Fibroblast of villous mesenchyme (primary cell): ENCODE measurements at regions not wholly inside any gene's neighbourhood (a gene's known extent, or its start where the extent isn't known, plus 50 kb on each side); places are given as distances from the start of the nearest gene placed in this dataset.

Experiments used
- DNase-seq: peaks from one replicate; pipeline ENCODE4 v3.0.0-alpha.2; 2010; ENCODE audit warnings: low read depth
- H3K4me3 ChIP-seq: 2 replicates; pipeline ENCODE4 v1.5.1; 2011; ENCODE audit warnings: low read depth, mild to moderate bottlenecking, low read length
- TF ChIP-seq, protein P1 (sequence below): IDR thresholded peaks from 2 replicates; pipeline ENCODE4 v1.5.1; 2012; ENCODE audit warnings: low read depth, mild to moderate bottlenecking, low read length; ENCODE audit not compliant: insufficient read depth

DNA sequence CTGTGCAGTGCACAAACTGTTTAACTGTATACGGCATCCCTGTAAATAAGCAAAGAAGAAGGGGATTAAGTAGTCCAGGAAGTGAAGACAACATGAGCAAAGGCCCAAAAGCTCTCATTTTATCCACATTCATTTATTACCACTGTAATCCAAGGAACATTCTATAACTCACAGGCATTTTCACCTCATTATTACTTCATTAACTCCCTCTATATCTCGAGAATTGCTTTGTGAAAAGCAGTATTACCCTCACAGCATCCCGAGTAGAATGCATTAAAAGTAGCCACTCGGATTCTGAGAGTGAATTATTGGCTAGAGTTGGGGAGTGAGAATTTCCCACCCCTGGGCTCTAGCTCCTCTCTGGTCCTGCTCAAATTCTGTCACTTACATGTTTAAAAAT is 51.0 kb upstream of the CHCHD3 start:
- no peak overlapping the region for H3K4me3 ChIP-seq
- TF ChIP-seq, protein P1, sequence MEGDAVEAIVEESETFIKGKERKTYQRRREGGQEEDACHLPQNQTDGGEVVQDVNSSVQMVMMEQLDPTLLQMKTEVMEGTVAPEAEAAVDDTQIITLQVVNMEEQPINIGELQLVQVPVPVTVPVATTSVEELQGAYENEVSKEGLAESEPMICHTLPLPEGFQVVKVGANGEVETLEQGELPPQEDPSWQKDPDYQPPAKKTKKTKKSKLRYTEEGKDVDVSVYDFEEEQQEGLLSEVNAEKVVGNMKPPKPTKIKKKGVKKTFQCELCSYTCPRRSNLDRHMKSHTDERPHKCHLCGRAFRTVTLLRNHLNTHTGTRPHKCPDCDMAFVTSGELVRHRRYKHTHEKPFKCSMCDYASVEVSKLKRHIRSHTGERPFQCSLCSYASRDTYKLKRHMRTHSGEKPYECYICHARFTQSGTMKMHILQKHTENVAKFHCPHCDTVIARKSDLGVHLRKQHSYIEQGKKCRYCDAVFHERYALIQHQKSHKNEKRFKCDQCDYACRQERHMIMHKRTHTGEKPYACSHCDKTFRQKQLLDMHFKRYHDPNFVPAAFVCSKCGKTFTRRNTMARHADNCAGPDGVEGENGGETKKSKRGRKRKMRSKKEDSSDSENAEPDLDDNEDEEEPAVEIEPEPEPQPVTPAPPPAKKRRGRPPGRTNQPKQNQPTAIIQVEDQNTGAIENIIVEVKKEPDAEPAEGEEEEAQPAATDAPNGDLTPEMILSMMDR = no peak

DNA sequence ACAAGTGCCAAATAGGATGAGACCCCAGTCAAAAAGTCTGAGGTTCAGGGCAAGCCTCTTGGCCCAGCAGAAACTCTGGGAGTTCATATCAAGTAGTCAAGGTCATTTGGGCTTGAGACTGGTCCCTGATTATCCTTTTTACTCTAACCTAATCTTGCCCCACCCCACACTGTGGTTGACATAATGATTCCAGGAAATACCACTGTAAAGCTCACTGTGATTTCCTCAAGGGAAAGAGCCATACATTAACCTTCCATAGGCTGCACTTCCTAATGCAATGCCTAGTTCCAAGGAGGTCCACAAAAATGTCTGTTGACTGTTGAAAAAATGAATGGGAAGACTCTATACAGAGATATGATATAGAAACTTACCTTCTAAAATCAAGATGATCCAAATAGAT is 52.9 kb upstream of the CHCHD3 start:
- TF ChIP-seq, protein P1 = no peak
- no peak for DNase-seq
- H3K4me3 ChIP-seq = no peak overlapping the region

More for the DNA sequence above, 51.0 kb upstream of the CHCHD3 start:
- no peak for DNase-seq

DNA sequence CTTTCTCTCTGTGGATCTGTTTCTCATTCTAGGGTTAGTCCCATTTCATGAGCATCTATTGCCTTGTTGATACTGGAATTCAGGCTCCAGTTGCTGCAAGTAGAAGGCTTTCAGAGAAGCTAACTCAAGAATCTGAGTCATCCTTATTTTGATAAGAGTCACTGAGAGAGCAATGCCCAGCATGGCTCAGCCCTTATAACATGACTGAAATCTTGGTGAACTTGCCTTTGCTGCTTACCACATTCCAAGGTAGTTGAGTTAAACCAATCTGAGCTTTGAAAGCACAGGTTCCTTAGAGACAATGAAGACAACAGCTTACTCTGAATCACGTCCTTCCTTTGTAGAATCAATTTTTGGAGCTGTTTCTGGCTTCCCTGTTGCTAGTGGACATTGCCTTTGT is 53.6 kb upstream of the CHCHD3 start:
- DNase-seq = no peak
- TF ChIP-seq, protein P1 = no peak
- no peak overlapping the region for H3K4me3 ChIP-seq

DNA sequence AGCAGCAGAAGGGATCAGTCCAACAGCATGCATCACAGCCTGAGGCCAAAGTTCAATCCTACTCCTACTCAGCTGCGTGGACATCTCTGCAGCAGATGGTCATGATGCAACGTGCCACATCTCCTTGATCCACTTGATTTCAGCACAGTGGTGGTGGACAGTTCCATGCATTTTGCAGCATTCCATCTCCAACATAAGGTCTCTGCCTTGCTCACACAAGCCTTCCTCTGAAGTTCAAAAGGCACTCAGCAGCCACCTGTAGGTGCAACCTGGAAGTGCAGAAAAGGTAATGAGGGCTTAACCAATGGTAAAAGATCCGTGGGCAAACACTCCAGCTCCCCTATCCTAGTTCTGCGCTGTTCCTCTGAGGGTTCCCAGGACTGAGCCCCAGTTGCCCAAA is 57.5 kb upstream of the CHCHD3 start:
- H3K4me3 ChIP-seq = no peak overlapping the region
- TF ChIP-seq, protein P1 = peak; percentile 45
- DNase-seq = peak; percentile 62

DNA sequence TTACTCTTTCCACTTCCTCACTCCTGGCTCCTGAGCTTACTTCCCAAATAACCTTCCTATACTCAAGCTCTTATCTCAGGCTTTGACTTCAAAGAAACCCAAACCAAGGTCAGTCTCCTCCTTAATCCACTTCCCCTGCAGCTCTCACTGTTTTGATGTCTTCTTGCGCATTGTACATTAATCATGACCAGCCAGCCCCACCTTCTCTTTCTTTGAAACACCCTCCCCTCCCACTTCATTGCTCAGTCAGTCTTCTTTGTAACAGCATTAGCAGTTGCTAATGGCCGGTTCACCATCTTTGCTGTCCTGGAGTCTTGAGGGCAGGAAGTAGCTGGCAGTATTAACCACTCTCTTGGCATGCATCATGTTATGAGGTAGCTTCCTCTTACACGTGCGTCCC is 57.9 kb upstream of the CHCHD3 start:
- no peak for DNase-seq
- no peak overlapping the region for H3K4me3 ChIP-seq
- TF ChIP-seq, protein P1 = no peak

DNA sequence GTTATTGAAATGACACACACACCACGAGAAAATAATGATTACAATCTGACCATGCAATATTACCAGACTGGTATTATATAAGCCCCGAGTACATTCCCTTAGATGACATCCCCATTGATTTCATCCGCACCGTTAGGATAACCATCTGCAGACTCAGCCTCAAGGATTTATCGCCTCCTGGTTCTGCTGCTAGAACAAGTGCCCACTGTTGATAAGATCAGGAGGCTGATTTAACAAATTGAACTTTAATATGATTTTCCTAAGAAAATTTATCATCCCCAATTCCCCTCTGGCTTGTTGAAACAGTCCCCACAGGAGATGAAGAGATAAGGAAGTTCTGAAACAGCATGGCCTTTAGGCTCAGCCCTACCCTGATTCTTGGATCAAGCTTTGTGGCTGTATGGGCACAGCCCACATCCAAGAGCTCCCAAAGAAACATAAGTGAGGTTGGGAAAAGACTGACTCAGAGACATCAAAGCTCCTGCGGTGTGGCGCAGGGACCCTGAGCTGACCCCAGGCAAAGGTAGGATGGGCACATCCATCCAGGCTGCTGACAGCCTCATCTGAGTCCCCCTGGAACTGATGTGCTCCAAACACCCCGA is 59.2 kb upstream of the CHCHD3 start:
- H3K4me3 ChIP-seq = no peak overlapping the region
- DNase-seq = no peak
- TF ChIP-seq, protein P1 = no peak

DNA sequence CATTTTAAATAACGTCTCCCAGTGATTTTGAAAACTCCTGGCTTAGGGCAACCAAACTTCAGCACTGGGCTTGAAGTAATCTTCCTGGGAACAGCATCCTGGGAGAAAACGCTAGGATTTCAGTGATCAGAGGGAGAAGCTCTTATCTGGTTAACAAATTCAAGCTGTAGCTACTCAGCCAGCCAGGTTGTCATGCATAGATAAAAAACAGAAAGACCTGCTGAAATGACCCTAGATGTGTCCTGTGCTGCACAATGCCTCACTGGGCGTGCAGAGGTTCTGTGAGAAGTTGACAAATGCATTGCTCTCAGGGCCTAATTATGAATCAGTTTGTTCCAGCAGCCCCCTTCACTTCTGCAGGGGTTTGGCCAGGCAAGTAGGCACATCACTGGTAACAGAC is 68.9 kb upstream of the CHCHD3 start:
- TF ChIP-seq, protein P1 = no peak
- no peak for DNase-seq
- H3K4me3 ChIP-seq = no peak overlapping the region
